ENCODE measurements at regions not wholly inside any gene's neighbourhood (a gene's known extent, or its start where the extent isn't known, plus 50 kb on each side); places are given as distances from the start of the nearest gene placed in this dataset.

- Histone ChIP-seq H3K36me3 (no peaks in the 10 kb centered on the region), H3K4me1 (peaks cover 0 to 14% (median 6%) of the 10 kb centered on the region in 3 donors), H3K9me3 (no peaks in the 10 kb centered on the region), H3K27me3 (no peaks in the 10 kb centered on the region), H3K27ac (no peak overlapping the region), H3K4me3 (no peak overlapping the region)
- 79 to 83% methylated on average over 4 to 12 of the region's 12 CpGs for WGBS, 2 donors (ENCODE audit: low coverage in 1 of 2)
- ATAC-seq: no peak
- TF ChIP-seq POLR2AphosphoS5 (IDR thresholded peaks at IDR 0.05) (no peak), POLR2A (IDR thresholded peaks at IDR 0.05) (no peak), EP300 (IDR thresholded peaks at IDR 0.05) (no peak)
- TF ChIP-seq, protein P1, sequence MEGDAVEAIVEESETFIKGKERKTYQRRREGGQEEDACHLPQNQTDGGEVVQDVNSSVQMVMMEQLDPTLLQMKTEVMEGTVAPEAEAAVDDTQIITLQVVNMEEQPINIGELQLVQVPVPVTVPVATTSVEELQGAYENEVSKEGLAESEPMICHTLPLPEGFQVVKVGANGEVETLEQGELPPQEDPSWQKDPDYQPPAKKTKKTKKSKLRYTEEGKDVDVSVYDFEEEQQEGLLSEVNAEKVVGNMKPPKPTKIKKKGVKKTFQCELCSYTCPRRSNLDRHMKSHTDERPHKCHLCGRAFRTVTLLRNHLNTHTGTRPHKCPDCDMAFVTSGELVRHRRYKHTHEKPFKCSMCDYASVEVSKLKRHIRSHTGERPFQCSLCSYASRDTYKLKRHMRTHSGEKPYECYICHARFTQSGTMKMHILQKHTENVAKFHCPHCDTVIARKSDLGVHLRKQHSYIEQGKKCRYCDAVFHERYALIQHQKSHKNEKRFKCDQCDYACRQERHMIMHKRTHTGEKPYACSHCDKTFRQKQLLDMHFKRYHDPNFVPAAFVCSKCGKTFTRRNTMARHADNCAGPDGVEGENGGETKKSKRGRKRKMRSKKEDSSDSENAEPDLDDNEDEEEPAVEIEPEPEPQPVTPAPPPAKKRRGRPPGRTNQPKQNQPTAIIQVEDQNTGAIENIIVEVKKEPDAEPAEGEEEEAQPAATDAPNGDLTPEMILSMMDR (IDR thresholded peaks at IDR 0.05): no peak
These were observed 79.4 kb upstream of the C1GALT1 start for GRCh38 chr7:7102906-7103305.

- Histone ChIP-seq H3K9me3 (no peaks in the 10 kb centered on the region), H3K27ac (no peak overlapping the region), H3K27me3 (no peaks in the 10 kb centered on the region), H3K4me3 (no peak overlapping the region), H3K4me1 (peaks cover 0 to 14% (median 6%) of the 10 kb centered on the region in 3 donors), H3K36me3 (no peaks in the 10 kb centered on the region)
- TF ChIP-seq POLR2AphosphoS5 (IDR thresholded peaks at IDR 0.05) (no peak), EP300 (IDR thresholded peaks at IDR 0.05) (no peak), POLR2A (IDR thresholded peaks at IDR 0.05) (no peak)
- TF ChIP-seq, protein P1 (IDR thresholded peaks at IDR 0.05): peak; percentile 51 to 69 (median 63)
- WGBS, 2 donors (ENCODE audit: low coverage in 1 of 2): 54 to 68% methylated on average over 11 to 20 of the region's 29 CpGs
- ATAC-seq: peak; percentile 49
These were observed 78.7 kb upstream of the C1GALT1 start for GRCh38 chr7:7103343-7104313.

GRCh38 chr7:7104314-7104698 is 78.0 kb upstream of the C1GALT1 start:
- TF ChIP-seq EP300 (IDR thresholded peaks at IDR 0.05): no peak
- no peak for TF ChIP-seq POLR2AphosphoS5 (IDR thresholded peaks at IDR 0.05)
- no peak for TF ChIP-seq POLR2A (IDR thresholded peaks at IDR 0.05)
- TF ChIP-seq, protein P1 (IDR thresholded peaks at IDR 0.05): no peak
- peaks cover 0 to 11% (median 5%) of the 10 kb centered on the region in 3 donors for H3K4me1 ChIP-seq
- ATAC-seq: no peak
- WGBS, 2 donors (ENCODE audit: low coverage in 1 of 2): 50 to 58% methylated on average over 6 to 7 of the region's 7 CpGs
- no peak overlapping the region for H3K4me3 ChIP-seq
- H3K27me3 ChIP-seq: no peaks in the 10 kb centered on the region
- peaks cover 0 to 2% (median 0%) of the 10 kb centered on the region in 3 donors for H3K9me3 ChIP-seq
- no peak overlapping the region for H3K27ac ChIP-seq
- no peaks in the 10 kb centered on the region for H3K36me3 ChIP-seq

GRCh38 chr7:7104971-7105370 is 77.4 kb upstream of the C1GALT1 start:
- peaks cover 0 to 4% (median 0%) of the 10 kb centered on the region in 3 donors for H3K4me1 ChIP-seq
- H3K27ac ChIP-seq: no peak overlapping the region
- TF ChIP-seq EP300 (IDR thresholded peaks at IDR 0.05) (no peak), POLR2A (IDR thresholded peaks at IDR 0.05) (no peak), POLR2AphosphoS5 (IDR thresholded peaks at IDR 0.05) (no peak)
- TF ChIP-seq, protein P1 (IDR thresholded peaks at IDR 0.05): no peak
- 79 to 84% methylated on average over 4 to 5 of the region's 5 CpGs for WGBS, 2 donors (ENCODE audit: low coverage in 1 of 2)
- peaks cover 0 to 3% (median 0%) of the 10 kb centered on the region in 3 donors for H3K9me3 ChIP-seq
- no peaks in the 10 kb centered on the region for H3K36me3 ChIP-seq
- H3K27me3 ChIP-seq: no peaks in the 10 kb centered on the region
- H3K4me3 ChIP-seq: no peak overlapping the region
- no peak for ATAC-seq

Measured in gastroesophageal sphincter (tissue), 4 donors.